ENCODE measurements at regions not wholly inside any gene's neighbourhood (a gene's known extent, or its start where the extent isn't known, plus 50 kb on each side); places are given as distances from the start of the nearest gene placed in this dataset.

- TF ChIP-seq CTCF (IDR thresholded peaks at IDR 0.05; ENCODE audit: insufficient read depth, low read length, poor library complexity, severe bottlenecking) (no peak), EZH2phosphoT487 (conservative IDR thresholded peaks at IDR 0.05; ENCODE audit: low read length) (no peak)
Measured at GRCh38 chr10:2547606-2548005, 519.7 kb upstream of the PFKP start.

Measured in SU-DHL-6 (cell line).